ENCODE measurements at regions not wholly inside any gene's neighbourhood (a gene's known extent, or its start where the extent isn't known, plus 50 kb on each side); places are given as distances from the start of the nearest gene placed in this dataset.
"Not testable (repeated sequence)": the region's sequence is repeated elsewhere in the genome, so short reads cannot be mapped to it uniquely, and the experiment has no call there.

DNA sequence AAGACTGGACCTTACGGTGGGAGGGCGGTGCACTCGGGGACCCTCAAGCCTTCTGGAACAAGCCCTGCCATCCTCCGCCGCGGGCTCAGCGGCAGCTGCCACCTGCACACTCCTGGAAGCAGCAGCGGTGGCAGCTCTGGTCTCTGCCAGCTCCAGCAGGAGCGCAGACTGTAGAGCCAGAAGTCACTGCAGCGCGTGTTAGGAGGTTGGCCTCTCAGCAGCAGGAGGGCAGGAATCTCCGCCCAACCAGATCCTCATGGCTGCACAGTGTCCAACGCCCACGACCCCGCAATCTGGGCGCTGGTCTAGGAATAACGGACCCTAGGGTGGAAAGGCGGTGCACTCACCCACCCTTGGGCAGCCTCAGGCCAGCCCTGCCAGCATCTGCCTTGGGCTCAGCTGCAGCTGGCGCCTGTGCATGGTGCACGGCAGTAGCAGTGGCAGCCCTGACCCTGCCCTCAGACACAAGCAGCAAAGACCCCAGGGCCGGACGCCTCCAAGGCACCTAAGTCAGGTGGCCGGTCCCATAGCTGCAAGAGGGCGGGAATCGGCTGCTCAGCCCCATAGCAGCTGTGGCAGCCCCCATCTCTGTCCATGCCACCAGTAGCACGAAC is 88.7 kb downstream of the POTEG start:
- TF ChIP-seq, protein P1, sequence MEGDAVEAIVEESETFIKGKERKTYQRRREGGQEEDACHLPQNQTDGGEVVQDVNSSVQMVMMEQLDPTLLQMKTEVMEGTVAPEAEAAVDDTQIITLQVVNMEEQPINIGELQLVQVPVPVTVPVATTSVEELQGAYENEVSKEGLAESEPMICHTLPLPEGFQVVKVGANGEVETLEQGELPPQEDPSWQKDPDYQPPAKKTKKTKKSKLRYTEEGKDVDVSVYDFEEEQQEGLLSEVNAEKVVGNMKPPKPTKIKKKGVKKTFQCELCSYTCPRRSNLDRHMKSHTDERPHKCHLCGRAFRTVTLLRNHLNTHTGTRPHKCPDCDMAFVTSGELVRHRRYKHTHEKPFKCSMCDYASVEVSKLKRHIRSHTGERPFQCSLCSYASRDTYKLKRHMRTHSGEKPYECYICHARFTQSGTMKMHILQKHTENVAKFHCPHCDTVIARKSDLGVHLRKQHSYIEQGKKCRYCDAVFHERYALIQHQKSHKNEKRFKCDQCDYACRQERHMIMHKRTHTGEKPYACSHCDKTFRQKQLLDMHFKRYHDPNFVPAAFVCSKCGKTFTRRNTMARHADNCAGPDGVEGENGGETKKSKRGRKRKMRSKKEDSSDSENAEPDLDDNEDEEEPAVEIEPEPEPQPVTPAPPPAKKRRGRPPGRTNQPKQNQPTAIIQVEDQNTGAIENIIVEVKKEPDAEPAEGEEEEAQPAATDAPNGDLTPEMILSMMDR (IDR thresholded peaks at IDR 0.05 in 4 of 5, conservative IDR thresholded peaks at IDR 0.05 in 1 of 5): not testable (repeated sequence)
- TF ChIP-seq POLR2A (IDR thresholded peaks at IDR 0.05): not testable (repeated sequence)

Measured in gastrocnemius medialis (tissue), 4 donors.